HEK293 (cell line): ENCODE measurements at regions not wholly inside any gene's neighbourhood (a gene's known extent, or its start where the extent isn't known, plus 50 kb on each side); places are given as distances from the start of the nearest gene placed in this dataset.

ENCODE experiments used
- CTCF ChIA-PET: fragments of 350-600 bp; formaldehyde crosslinking; extraction: SDS; loops from one replicate; lab custom pipeline; 2021; ENCODE audit warnings: antibody characterized with exemption; lab: Yijun Ruan, JAX
- POLR2A ChIA-PET: fragments of 300-600 bp; formaldehyde crosslinking; extraction: SDS; loops from one replicate; lab custom pipeline; 2020; ENCODE audit warnings: antibody characterized with exemption, inconsistent platforms; lab: Yijun Ruan, JAX
- H3K27ac ChIP-seq: fragments of 200-500 bp; sonication (Bioruptor generic); 2 replicates; pipeline ENCODE4 v1.5.1; 2014; ENCODE audit warnings: low read depth, low read length, control low read depth, inconsistent platforms; ENCODE audit errors: extremely low read depth
- H3K36me3 ChIP-seq, 2 experiments: fragments of 200-500 bp in 1 of 2; sonication (Bioruptor generic) in 1 of 2; 1 replicate in 1 of 2; 2 replicates in 1 of 2; pipeline ENCODE4 v1.5.1; 2014 to 2017; ENCODE audit warnings: inconsistent platforms in 2 of 2, low read length in 2 of 2; ENCODE audit not compliant: control insufficient read depth in 2 of 2, insufficient read depth in 1 of 2
- H3K4me1 ChIP-seq: fragments of 200-500 bp; sonication (Bioruptor generic); 2 replicates; pipeline ENCODE4 v1.5.1; 2014; ENCODE audit warnings: mild to moderate bottlenecking, low read length, inconsistent platforms; ENCODE audit not compliant: control insufficient read depth, insufficient read depth
- H3K4me3 ChIP-seq: 2 replicates; pipeline ENCODE4 v1.5.1; 2011; ENCODE audit warnings: low read depth, mild to moderate bottlenecking, control low read depth, low read length, moderate library complexity
- H3K9me3 ChIP-seq: fragments of 200-500 bp; sonication (Bioruptor generic); 2 replicates; pipeline ENCODE4 v1.5.1; 2014; ENCODE audit warnings: low read depth, low read length, inconsistent platforms; ENCODE audit not compliant: control insufficient read depth, insufficient read depth
- HIC1 ChIP-seq: fragments of 450-650 bp; formaldehyde crosslinking; IDR thresholded peaks from 2 replicates; pipeline ENCODE4 v1.5.1; 2016; ENCODE audit warnings: missing biosample characterization, missing genetic modification characterization
- INSM2 ChIP-seq: fragments of 450-650 bp; formaldehyde crosslinking; IDR thresholded peaks from 2 replicates; pipeline ENCODE4 v1.5.1; 2016; ENCODE audit warnings: missing biosample characterization, missing genetic modification characterization
- KLF8 ChIP-seq: fragments of 450-650 bp; formaldehyde crosslinking; IDR thresholded peaks from 2 replicates; pipeline ENCODE4 v1.5.1; 2016; ENCODE audit warnings: missing biosample characterization, missing genetic modification characterization
- PRDM10 ChIP-seq: fragments of 450-650 bp; formaldehyde crosslinking; IDR thresholded peaks from 2 replicates; pipeline ENCODE4 v1.5.1; 2016; ENCODE audit warnings: missing biosample characterization, missing genetic modification characterization
- SCRT2 ChIP-seq: fragments of 450-650 bp; formaldehyde crosslinking; IDR thresholded peaks from 2 replicates; pipeline ENCODE4 v1.5.1; 2016; ENCODE audit warnings: missing biosample characterization, missing genetic modification characterization
- SP2 ChIP-seq: fragments of 450-650 bp; formaldehyde crosslinking; IDR thresholded peaks from 2 replicates; pipeline ENCODE4 v1.5.1; 2016; ENCODE audit warnings: missing biosample characterization, missing genetic modification characterization
- ZFP3 ChIP-seq: fragments of 450-650 bp; formaldehyde crosslinking; IDR thresholded peaks from 2 replicates; pipeline ENCODE4 v1.5.1; 2016; ENCODE audit warnings: low read depth, missing biosample characterization, missing genetic modification characterization
- ZFP41 ChIP-seq: fragments of 450-650 bp; formaldehyde crosslinking; IDR thresholded peaks from 2 replicates; pipeline ENCODE4 v1.5.1; 2016; ENCODE audit warnings: missing biosample characterization, missing genetic modification characterization, borderline replicate concordance
- ZFP69B ChIP-seq: fragments of 450-650 bp; formaldehyde crosslinking; IDR thresholded peaks from 2 replicates; pipeline ENCODE4 v1.5.1; 2016; ENCODE audit warnings: missing biosample characterization, missing genetic modification characterization
- ZNF133 ChIP-seq: fragments of 450-650 bp; formaldehyde crosslinking; IDR thresholded peaks from 2 replicates; pipeline ENCODE4 v1.5.1; 2016; ENCODE audit warnings: missing biosample characterization, missing genetic modification characterization
- ZNF175 ChIP-seq: fragments of 450-650 bp; formaldehyde crosslinking; IDR thresholded peaks from 2 replicates; pipeline ENCODE4 v1.5.1; 2016; ENCODE audit warnings: missing biosample characterization, missing genetic modification characterization
- ZNF24 ChIP-seq: fragments of 450-650 bp; formaldehyde crosslinking; IDR thresholded peaks from 2 replicates; pipeline ENCODE4 v1.5.1; 2016; ENCODE audit warnings: missing biosample characterization, missing genetic modification characterization
- ZNF266 ChIP-seq: fragments of 450-650 bp; formaldehyde crosslinking; IDR thresholded peaks from 2 replicates; pipeline ENCODE4 v1.5.1; 2016; ENCODE audit warnings: missing biosample characterization, missing genetic modification characterization, low read depth
- ZNF362 ChIP-seq: fragments of 450-650 bp; formaldehyde crosslinking; IDR thresholded peaks from 2 replicates; pipeline ENCODE4 v1.5.1; 2016; ENCODE audit warnings: missing biosample characterization, missing genetic modification characterization
- ZNF521 ChIP-seq: fragments of 450-650 bp; formaldehyde crosslinking; IDR thresholded peaks from 2 replicates; pipeline ENCODE4 v1.5.1; 2017; ENCODE audit warnings: missing biosample characterization, mild to moderate bottlenecking, missing genetic modification characterization
- ZNF544 ChIP-seq: fragments of 450-650 bp; formaldehyde crosslinking; IDR thresholded peaks from 2 replicates; pipeline ENCODE4 v1.5.0; 2017; ENCODE audit warnings: missing biosample characterization, missing genetic modification characterization
- ZNF558 ChIP-seq: fragments of 450-650 bp; formaldehyde crosslinking; IDR thresholded peaks from 2 replicates; pipeline ENCODE4 v1.5.1; 2016; ENCODE audit warnings: missing biosample characterization, missing genetic modification characterization
- ZNF580 ChIP-seq: fragments of 450-650 bp; formaldehyde crosslinking; IDR thresholded peaks from 2 replicates; pipeline ENCODE4 v1.5.1; 2016; ENCODE audit warnings: missing biosample characterization, missing genetic modification characterization
- ZNF639 ChIP-seq: fragments of 450-650 bp; formaldehyde crosslinking; IDR thresholded peaks from 2 replicates; pipeline ENCODE4 v1.5.1; 2016; ENCODE audit warnings: missing biosample characterization, missing genetic modification characterization
- ZNF670 ChIP-seq: fragments of 450-650 bp; formaldehyde crosslinking; IDR thresholded peaks from 2 replicates; pipeline ENCODE4 v1.5.1; 2016; ENCODE audit warnings: missing biosample characterization, missing genetic modification characterization, low read depth

GRCh38 chrX:15977644-15978043, 123.0 kb upstream of the AP1S2 start (continued):
- no peak for TF ChIP-seq ZNF558 (tag by site-specific recombination)
- TF ChIP-seq INSM2 (tag by site-specific recombination): no peak
- no peak for TF ChIP-seq ZNF639 (tag by site-specific recombination)
- TF ChIP-seq ZNF362 (tag by site-specific recombination): no peak
- no peak for TF ChIP-seq SCRT2 (tag by site-specific recombination)
- TF ChIP-seq ZNF544 (tag by site-specific recombination): no peak
- TF ChIP-seq SP2 (tag by site-specific recombination): no peak
- TF ChIP-seq ZNF175 (tag by site-specific recombination): no peak
- TF ChIP-seq ZNF266: no peak
- no peak for TF ChIP-seq ZFP3 (tag by site-specific recombination)
- TF ChIP-seq ZFP41 (tag by site-specific recombination): no peak

- Histone ChIP-seq H3K4me1 (no peaks in the 10 kb centered on the region), H3K4me3 (no peak overlapping the region), H3K36me3 (no peaks in the 10 kb centered on the region), H3K27ac (no peak overlapping the region), H3K9me3 (no peaks in the 10 kb centered on the region)
- ChIA-PET CTCF (no interaction called here), POLR2A (no interaction called here)
- TF ChIP-seq ZNF24 (tag by site-specific recombination) (no peak), HIC1 (no peak), ZFP69B (tag by site-specific recombination) (no peak)
Measured at GRCh38 chrX:15976396-15976795, 121.8 kb upstream of the AP1S2 start.

- POLR2A ChIA-PET: no interaction called here
Measured at GRCh38 chrX:15973946-15974345, 119.3 kb upstream of the AP1S2 start.

More at GRCh38 chrX:15973946-15974345, 119.3 kb upstream of the AP1S2 start:
- H3K9me3 ChIP-seq: no peaks in the 10 kb centered on the region
- no peak overlapping the region for H3K4me3 ChIP-seq
- H3K36me3 ChIP-seq: no peaks in the 10 kb centered on the region
- no peak overlapping the region for H3K27ac ChIP-seq
- no peak for TF ChIP-seq PRDM10
- TF ChIP-seq ZNF521: no peak
- no peak for TF ChIP-seq ZNF580 (tag by site-specific recombination)
- TF ChIP-seq KLF8 (tag by site-specific recombination): no peak
- TF ChIP-seq ZNF133: no peak
- no peak for TF ChIP-seq ZNF670 (tag by site-specific recombination)
- H3K4me1 ChIP-seq: no peaks in the 10 kb centered on the region
- CTCF ChIA-PET: interaction anchor here (0.6 to 2.8 kb wide), 3 partner anchors 44 to 505 kb away, joined by 3 to 10 read pairs (median 4); no protein-coding TSS in a partner anchor
